MCF 10A (cell line): ENCODE measurements at regions not wholly inside any gene's neighbourhood (a gene's known extent, or its start where the extent isn't known, plus 50 kb on each side); places are given as distances from the start of the nearest gene placed in this dataset.

Experiments used
- BruUV-seq: library from RNA; stranded (reverse); fragments of 400-500 nt; replicated peaks from 2 replicates; lab custom pipeline; 2021; lab: Mats Ljungman, UMichigan
- CTCF ChIA-PET: fragments of 300-600 bp; sonication (Branson Sonifier 250); formaldehyde crosslinking; extraction: SDS; loops from one replicate; lab custom pipeline; 2021; ENCODE audit warnings: antibody characterized with exemption, inconsistent platforms; lab: Yijun Ruan, JAX
- POLR2A ChIA-PET: fragments of 300-600, 350-650 bp; sonication (Branson Sonifier 250); formaldehyde crosslinking; extraction: SDS; loops from one replicate; lab custom pipeline; 2020; ENCODE audit warnings: antibody characterized with exemption, inconsistent platforms; lab: Yijun Ruan, JAX
- DNase-seq: peaks from one replicate; pipeline ENCODE4 v3.0.0-alpha.2; 2018; ENCODE audit not compliant: unreplicated experiment
- H3K27ac Mint-ChIP-seq: one replicate; pipeline ENCODE4 v1.8.0; 2022; ENCODE audit warnings: mild to moderate bottlenecking, low read depth, mixed read lengths; ENCODE audit not compliant: unreplicated experiment
- H3K27me3 Mint-ChIP-seq: one replicate; pipeline ENCODE4 v1.8.0; 2022; ENCODE audit warnings: mixed read lengths; ENCODE audit not compliant: insufficient read depth, unreplicated experiment
- H3K36me3 Mint-ChIP-seq: one replicate; pipeline ENCODE4 v1.8.0; 2022; ENCODE audit warnings: mild to moderate bottlenecking, moderate library complexity, mixed read lengths; ENCODE audit not compliant: insufficient read depth, unreplicated experiment
- H3K4me1 Mint-ChIP-seq: one replicate; pipeline ENCODE4 v1.8.0; 2022; ENCODE audit warnings: mixed read lengths; ENCODE audit not compliant: insufficient read depth, unreplicated experiment
- H3K4me3 Mint-ChIP-seq: one replicate; pipeline ENCODE4 v1.8.0; 2022; ENCODE audit warnings: mild to moderate bottlenecking, moderate library complexity, mixed read lengths; ENCODE audit not compliant: unreplicated experiment
- H3K9me3 Mint-ChIP-seq: one replicate; pipeline ENCODE4 v1.8.0; 2022; ENCODE audit warnings: mixed read lengths; ENCODE audit not compliant: unreplicated experiment
- intact Hi-C: fragments of 100-400 bp; cut with micrococcal nuclease; formaldehyde crosslinking; loops from 2 replicates; pipeline ENCODE4 v1.14.1; 2022
- TF ChIP-seq, protein P1 (sequence below): fragments of 200-600 bp; IDR thresholded peaks from one replicate; pipeline ENCODE4 v1.8.0; 2022; ENCODE audit warnings: antibody characterized with exemption, mild to moderate bottlenecking; ENCODE audit not compliant: unreplicated experiment

DNA sequence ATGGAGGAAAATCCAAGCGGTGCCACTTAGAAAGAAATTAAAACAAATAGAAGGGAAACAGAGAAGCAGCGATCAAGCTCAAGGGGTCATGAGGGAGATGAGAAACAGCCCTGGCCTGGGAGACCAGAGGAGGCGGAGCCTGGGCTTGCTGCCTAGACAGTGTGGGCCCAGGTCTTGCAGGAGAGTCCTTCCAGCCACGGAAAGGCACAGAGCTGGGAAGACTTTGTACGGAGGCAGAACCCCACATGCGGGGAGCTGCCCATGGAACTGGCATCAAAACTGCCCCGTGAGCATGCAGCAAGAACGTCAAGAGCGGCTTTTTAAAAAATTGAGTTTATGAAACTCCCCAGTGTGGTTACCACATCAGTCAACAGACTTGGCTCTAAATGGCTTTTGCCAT lies 119.4 kb downstream of the IRX1 start:
- H3K27me3 Mint-ChIP-seq = no peaks in the 10 kb centered on the region
- TF ChIP-seq, protein P1, sequence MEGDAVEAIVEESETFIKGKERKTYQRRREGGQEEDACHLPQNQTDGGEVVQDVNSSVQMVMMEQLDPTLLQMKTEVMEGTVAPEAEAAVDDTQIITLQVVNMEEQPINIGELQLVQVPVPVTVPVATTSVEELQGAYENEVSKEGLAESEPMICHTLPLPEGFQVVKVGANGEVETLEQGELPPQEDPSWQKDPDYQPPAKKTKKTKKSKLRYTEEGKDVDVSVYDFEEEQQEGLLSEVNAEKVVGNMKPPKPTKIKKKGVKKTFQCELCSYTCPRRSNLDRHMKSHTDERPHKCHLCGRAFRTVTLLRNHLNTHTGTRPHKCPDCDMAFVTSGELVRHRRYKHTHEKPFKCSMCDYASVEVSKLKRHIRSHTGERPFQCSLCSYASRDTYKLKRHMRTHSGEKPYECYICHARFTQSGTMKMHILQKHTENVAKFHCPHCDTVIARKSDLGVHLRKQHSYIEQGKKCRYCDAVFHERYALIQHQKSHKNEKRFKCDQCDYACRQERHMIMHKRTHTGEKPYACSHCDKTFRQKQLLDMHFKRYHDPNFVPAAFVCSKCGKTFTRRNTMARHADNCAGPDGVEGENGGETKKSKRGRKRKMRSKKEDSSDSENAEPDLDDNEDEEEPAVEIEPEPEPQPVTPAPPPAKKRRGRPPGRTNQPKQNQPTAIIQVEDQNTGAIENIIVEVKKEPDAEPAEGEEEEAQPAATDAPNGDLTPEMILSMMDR = no peak
- H3K4me3 Mint-ChIP-seq = no peak overlapping the region
- DNase-seq = no peak
- BruUV-seq = no TSS peak
- H3K27ac Mint-ChIP-seq = no peak overlapping the region
- intact Hi-C loops = no loop called here
- peaks cover 26% of the 10 kb centered on the region for H3K9me3 Mint-ChIP-seq
- H3K4me1 Mint-ChIP-seq = no peaks in the 10 kb centered on the region
- ChIA-PET CTCF (interaction anchor here (0.7 kb wide), 1 partner anchor 93 kb away, joined by 3 read pairs; no protein-coding TSS in a partner anchor), POLR2A (no interaction called here)
- no peaks in the 10 kb centered on the region for H3K36me3 Mint-ChIP-seq

DNA sequence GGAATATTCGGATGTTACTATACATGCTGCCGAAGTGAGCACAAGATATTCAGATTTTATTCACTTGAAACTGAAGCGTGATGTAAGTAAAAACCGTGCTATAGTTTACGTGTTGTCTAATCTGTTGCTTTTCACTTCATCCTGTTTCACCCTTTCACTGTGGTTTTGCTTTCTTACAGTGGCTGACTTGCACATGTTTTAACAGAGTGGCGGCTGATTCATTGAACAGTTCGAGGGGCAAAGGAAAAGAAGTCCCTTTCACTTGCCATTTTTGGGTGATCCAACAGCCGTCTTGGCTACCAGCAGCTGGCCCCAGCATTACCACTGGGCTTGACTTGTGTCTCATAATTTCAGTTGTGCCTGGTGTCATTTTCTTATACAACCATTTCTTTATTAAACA lies 134.0 kb downstream of the IRX1 start:
- no TSS peak for BruUV-seq
- H3K9me3 Mint-ChIP-seq = no peaks in the 10 kb centered on the region
- no peak for DNase-seq
- intact Hi-C loops = no loop called here
- CTCF ChIA-PET = no interaction called here
- no peaks in the 10 kb centered on the region for H3K27me3 Mint-ChIP-seq
- no peak overlapping the region for H3K4me3 Mint-ChIP-seq
- H3K27ac Mint-ChIP-seq = no peak overlapping the region
- TF ChIP-seq, protein P1 = no peak
- H3K36me3 Mint-ChIP-seq = no peaks in the 10 kb centered on the region
- POLR2A ChIA-PET = no interaction called here
- H3K4me1 Mint-ChIP-seq = no peaks in the 10 kb centered on the region

DNA sequence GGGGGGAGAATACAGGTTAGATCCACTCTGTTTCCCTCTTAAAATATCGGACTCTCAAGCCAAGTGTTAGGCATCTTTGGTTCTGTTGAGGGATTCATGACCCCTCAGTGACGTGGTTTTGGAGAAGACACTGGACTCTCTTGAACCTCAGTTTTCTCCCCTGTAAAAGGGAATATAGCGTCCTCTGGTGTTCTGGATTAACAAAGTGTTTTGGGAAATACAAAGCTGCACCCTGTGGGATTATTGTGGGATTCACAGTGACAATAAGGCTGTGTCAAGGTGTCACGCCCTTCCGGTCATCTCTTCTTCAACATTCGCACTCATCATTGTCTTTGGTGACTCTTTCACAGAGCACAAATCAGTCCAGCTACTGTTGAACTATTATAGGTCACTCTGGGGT lies 139.0 kb downstream of the IRX1 start:
- Mint-ChIP-seq H3K27ac (no peak overlapping the region), H3K4me3 (no peak overlapping the region), H3K36me3 (no peaks in the 10 kb centered on the region), H3K4me1 (no peaks in the 10 kb centered on the region), H3K9me3 (no peaks in the 10 kb centered on the region), H3K27me3 (no peaks in the 10 kb centered on the region)
- ChIA-PET CTCF (interaction anchor here (0.6 kb wide), 1 partner anchor 979 kb away, joined by 3 read pairs; no protein-coding TSS in a partner anchor), POLR2A (no interaction called here)
- no TSS peak for BruUV-seq
- TF ChIP-seq, protein P1 = no peak
- no peak for DNase-seq
- intact Hi-C loops = no loop called here

DNA sequence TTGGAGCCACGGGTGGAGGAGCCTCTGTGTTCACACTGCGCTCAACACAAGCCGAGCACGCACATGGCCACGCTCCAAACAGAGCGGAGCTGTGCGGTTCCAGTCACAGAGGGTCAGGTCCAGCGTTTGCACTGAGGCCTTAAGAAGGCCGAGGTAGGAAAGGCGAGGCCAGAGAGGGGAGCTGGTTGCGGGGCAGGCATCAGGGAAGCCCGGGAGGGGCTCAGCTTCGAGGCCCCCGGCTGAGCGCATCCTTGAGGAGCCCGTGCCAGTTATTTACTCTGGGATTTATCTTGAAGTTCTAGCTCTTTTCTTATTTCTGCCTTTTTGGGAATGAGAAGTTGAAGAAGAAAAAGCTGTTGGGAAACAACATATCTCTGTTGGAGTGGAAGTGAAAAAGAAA lies 140.8 kb downstream of the IRX1 start:
- ChIA-PET CTCF (interaction anchor here (0.7 kb wide), 2 partner anchors 399 to 422 kb away, joined by 3 read pairs; no protein-coding TSS in a partner anchor), POLR2A (no interaction called here)
- intact Hi-C loops = no loop called here
- H3K27me3 Mint-ChIP-seq = no peaks in the 10 kb centered on the region
- no peaks in the 10 kb centered on the region for H3K9me3 Mint-ChIP-seq
- no peak overlapping the region for H3K4me3 Mint-ChIP-seq
- BruUV-seq = no TSS peak
- no peak overlapping the region for H3K27ac Mint-ChIP-seq
- TF ChIP-seq, protein P1 = no peak
- no peaks in the 10 kb centered on the region for H3K36me3 Mint-ChIP-seq
- no peak for DNase-seq
- peaks cover 10% of the 10 kb centered on the region for H3K4me1 Mint-ChIP-seq
